DOHH2 (cell line): ENCODE measurements at regions not wholly inside any gene's neighbourhood (a gene's known extent, or its start where the extent isn't known, plus 50 kb on each side); places are given as distances from the start of the nearest gene placed in this dataset.

Source experiments
- EZH2phosphoT487 ChIP-seq: fragments of 200-600 bp; sonication (generic); IDR thresholded peaks from 2 replicates; pipeline ENCODE4 v1.6.1; 2017; ENCODE audit warnings: borderline replicate concordance, mild to moderate bottlenecking, antibody characterized with exemption, low read length, moderate library complexity, mixed read lengths
- TF ChIP-seq, protein P1 (sequence below): fragments of 200-600 bp; sonication (generic); IDR thresholded peaks from one replicate; pipeline ENCODE4 v1.5.1; 2014; ENCODE audit warnings: antibody characterized with exemption, mild to moderate bottlenecking, low read depth, low read length; ENCODE audit not compliant: poor library complexity, severe bottlenecking

GRCh38 chrX:40524423-40524822 lies 56.3 kb upstream of the ATP6AP2 start:
- TF ChIP-seq, protein P1, sequence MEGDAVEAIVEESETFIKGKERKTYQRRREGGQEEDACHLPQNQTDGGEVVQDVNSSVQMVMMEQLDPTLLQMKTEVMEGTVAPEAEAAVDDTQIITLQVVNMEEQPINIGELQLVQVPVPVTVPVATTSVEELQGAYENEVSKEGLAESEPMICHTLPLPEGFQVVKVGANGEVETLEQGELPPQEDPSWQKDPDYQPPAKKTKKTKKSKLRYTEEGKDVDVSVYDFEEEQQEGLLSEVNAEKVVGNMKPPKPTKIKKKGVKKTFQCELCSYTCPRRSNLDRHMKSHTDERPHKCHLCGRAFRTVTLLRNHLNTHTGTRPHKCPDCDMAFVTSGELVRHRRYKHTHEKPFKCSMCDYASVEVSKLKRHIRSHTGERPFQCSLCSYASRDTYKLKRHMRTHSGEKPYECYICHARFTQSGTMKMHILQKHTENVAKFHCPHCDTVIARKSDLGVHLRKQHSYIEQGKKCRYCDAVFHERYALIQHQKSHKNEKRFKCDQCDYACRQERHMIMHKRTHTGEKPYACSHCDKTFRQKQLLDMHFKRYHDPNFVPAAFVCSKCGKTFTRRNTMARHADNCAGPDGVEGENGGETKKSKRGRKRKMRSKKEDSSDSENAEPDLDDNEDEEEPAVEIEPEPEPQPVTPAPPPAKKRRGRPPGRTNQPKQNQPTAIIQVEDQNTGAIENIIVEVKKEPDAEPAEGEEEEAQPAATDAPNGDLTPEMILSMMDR: no peak
- no peak for TF ChIP-seq EZH2phosphoT487
